Activated naive CD4-positive, alpha-beta T cell treated with anti-CD3 and anti-CD28 coated beads, Interleukin-2, amount 50 U/mL, for 72 hours (primary cell): ENCODE measurements at regions not wholly inside any gene's neighbourhood (a gene's known extent, or its start where the extent isn't known, plus 50 kb on each side); places are given as distances from the start of the nearest gene placed in this dataset.
A peak's percentile ranks its signal among the peaks of the same experiment; 100 is the strongest.

Experiments
- ATAC-seq, 2 donors: fragments of 150-1000 bp; cut with Tn5 transposase; 2 replicates each; pipeline ENCODE4 v1.10.0; 2021; ENCODE audit warnings: mild to moderate bottlenecking in 2 of 2, moderate library complexity in 2 of 2
- DNase-seq, 2 donors: peaks; one replicate each; pipeline ENCODE4 v3.0.0; 2021 to 2022; ENCODE audit warnings: low spot score in 2 of 2
- H3K27ac Mint-ChIP-seq, 2 donors: one replicate each; pipeline ENCODE4 v1.8.0; 2022; ENCODE audit warnings: mild to moderate bottlenecking in 2 of 2, mixed read lengths in 2 of 2
- H3K36me3 Mint-ChIP-seq, 2 donors: one replicate each; pipeline ENCODE4 v1.8.0; 2022; ENCODE audit warnings: mixed read lengths in 2 of 2
- H3K9me3 Mint-ChIP-seq, 2 donors: one replicate each; pipeline ENCODE4 v1.8.0; 2022; ENCODE audit warnings: mixed read lengths in 2 of 2

GRCh38 chr16:9260666-9261065 is 169.2 kb downstream of the HAPSTR1 start:
- no peak for DNase-seq
- no peak for ATAC-seq
- no peaks in the 10 kb centered on the region for H3K36me3 Mint-ChIP-seq
- H3K9me3 Mint-ChIP-seq: peaks cover 0 to 2% of the 10 kb centered on the region in 2 donors
- H3K27ac Mint-ChIP-seq: no peak overlapping the region

- Mint-ChIP-seq H3K27ac (no peak overlapping the region), H3K36me3 (no peaks in the 10 kb centered on the region), H3K9me3 (peaks cover 0 to 6% of the 10 kb centered on the region in 2 donors)
- ATAC-seq (no peak), DNase-seq (no peak)
These were observed 169.9 kb downstream of the HAPSTR1 start for GRCh38 chr16:9261376-9261775.

GRCh38 chr16:9262941-9263715 is 171.7 kb downstream of the HAPSTR1 start:
- no peak for DNase-seq
- Mint-ChIP-seq H3K9me3 (peaks cover 0 to 6% of the 10 kb centered on the region in 2 donors), H3K36me3 (no peaks in the 10 kb centered on the region), H3K27ac (no peak overlapping the region)
- no peak for ATAC-seq

- ATAC-seq: no peak
- Mint-ChIP-seq H3K27ac (no peak overlapping the region), H3K36me3 (no peaks in the 10 kb centered on the region), H3K9me3 (peaks cover 0 to 6% of the 10 kb centered on the region in 2 donors)
- no peak for DNase-seq
These were observed 172.6 kb downstream of the HAPSTR1 start for GRCh38 chr16:9264067-9264466.

GRCh38 chr16:9268446-9268845 is 177.0 kb downstream of the HAPSTR1 start:
- peaks cover 4 to 6% of the 10 kb centered on the region in 2 donors for H3K9me3 Mint-ChIP-seq
- H3K27ac Mint-ChIP-seq: no peak overlapping the region
- DNase-seq: no peak
- ATAC-seq: no peak
- H3K36me3 Mint-ChIP-seq: no peaks in the 10 kb centered on the region

- Mint-ChIP-seq H3K9me3 (peaks cover 4 to 6% of the 10 kb centered on the region in 2 donors), H3K27ac (no peak overlapping the region), H3K36me3 (no peaks in the 10 kb centered on the region)
- ATAC-seq (no peak), DNase-seq (no peak)
These were observed 179.0 kb downstream of the HAPSTR1 start for GRCh38 chr16:9270424-9270823.

- no peak for DNase-seq
- ATAC-seq: no peak
- no peaks in the 10 kb centered on the region for H3K36me3 Mint-ChIP-seq
- H3K27ac Mint-ChIP-seq: no peak overlapping the region
- peaks cover under 1 to 4% of the 10 kb centered on the region in 2 donors for H3K9me3 Mint-ChIP-seq
These were observed 179.5 kb downstream of the HAPSTR1 start for GRCh38 chr16:9270941-9271340.

GRCh38 chr16:9271841-9272240 is 180.4 kb downstream of the HAPSTR1 start:
- no peak overlapping the region for H3K27ac Mint-ChIP-seq
- DNase-seq (no peak), ATAC-seq (no peak)
- H3K36me3 Mint-ChIP-seq: no peaks in the 10 kb centered on the region
- peaks cover 0 to 4% of the 10 kb centered on the region in 2 donors for H3K9me3 Mint-ChIP-seq

- ATAC-seq: no peak
- Mint-ChIP-seq H3K36me3 (no peaks in the 10 kb centered on the region), H3K27ac (no peak overlapping the region), H3K9me3 (peaks cover 0 to 4% of the 10 kb centered on the region in 2 donors)
- DNase-seq: no peak
These were observed 183.9 kb downstream of the HAPSTR1 start for GRCh38 chr16:9275377-9275776.

GRCh38 chr16:9275816-9276354 is 184.4 kb downstream of the HAPSTR1 start:
- no peak for ATAC-seq
- Mint-ChIP-seq H3K9me3 (peaks cover 0 to 4% of the 10 kb centered on the region in 2 donors), H3K27ac (no peak overlapping the region), H3K36me3 (no peaks in the 10 kb centered on the region)
- no peak for DNase-seq

GRCh38 chr16:9279291-9280068 is 188.0 kb downstream of the HAPSTR1 start:
- no peak overlapping the region for H3K27ac Mint-ChIP-seq
- no peaks in the 10 kb centered on the region for H3K9me3 Mint-ChIP-seq
- no peak for DNase-seq
- no peak for ATAC-seq
- H3K36me3 Mint-ChIP-seq: no peaks in the 10 kb centered on the region

- no peaks in the 10 kb centered on the region for H3K9me3 Mint-ChIP-seq
- no peak for ATAC-seq
These were observed 188.6 kb downstream of the HAPSTR1 start for GRCh38 chr16:9280069-9280466.

GRCh38 chr16:9286930-9287329 is 195.5 kb downstream of the HAPSTR1 start:
- ATAC-seq (no peak), DNase-seq (no peak)
- H3K36me3 Mint-ChIP-seq: no peaks in the 10 kb centered on the region
- no peak overlapping the region for H3K27ac Mint-ChIP-seq
- H3K9me3 Mint-ChIP-seq: no peaks in the 10 kb centered on the region

More at GRCh38 chr16:9280069-9280466, 188.6 kb downstream of the HAPSTR1 start:
- no peak for DNase-seq
- H3K36me3 Mint-ChIP-seq: no peaks in the 10 kb centered on the region
- no peak overlapping the region for H3K27ac Mint-ChIP-seq

- Mint-ChIP-seq H3K27ac (no peak overlapping the region), H3K36me3 (no peaks in the 10 kb centered on the region), H3K9me3 (peaks cover 3 to 5% of the 10 kb centered on the region in 2 donors)
- ATAC-seq: no peak
- DNase-seq: no peak
These were observed 204.8 kb downstream of the HAPSTR1 start for GRCh38 chr16:9296271-9296590.

GRCh38 chr16:9297437-9298113 is 206.1 kb downstream of the HAPSTR1 start:
- no peak overlapping the region for H3K27ac Mint-ChIP-seq
- H3K36me3 Mint-ChIP-seq: no peaks in the 10 kb centered on the region
- DNase-seq: peak in 1 of 2 donors; percentile 6

GRCh38 chr16:9300252-9300651 is 208.8 kb downstream of the HAPSTR1 start:
- H3K9me3 Mint-ChIP-seq: peaks cover 5 to 8% of the 10 kb centered on the region in 2 donors
- no peak overlapping the region for H3K27ac Mint-ChIP-seq
- no peak for DNase-seq
- H3K36me3 Mint-ChIP-seq: no peaks in the 10 kb centered on the region
- no peak for ATAC-seq

More at GRCh38 chr16:9297437-9298113, 206.1 kb downstream of the HAPSTR1 start:
- no peak for ATAC-seq
- H3K9me3 Mint-ChIP-seq: peaks cover 5% of the 10 kb centered on the region in 2 donors

GRCh38 chr16:9302072-9302471 is 210.6 kb downstream of the HAPSTR1 start:
- H3K27ac Mint-ChIP-seq: no peak overlapping the region
- peaks cover 5 to 8% of the 10 kb centered on the region in 2 donors for H3K9me3 Mint-ChIP-seq
- H3K36me3 Mint-ChIP-seq: no peaks in the 10 kb centered on the region
- ATAC-seq (no peak), DNase-seq (no peak)
